ENCODE measurements at regions not wholly inside any gene's neighbourhood (a gene's known extent, or its start where the extent isn't known, plus 50 kb on each side); places are given as distances from the start of the nearest gene placed in this dataset.

- intact Hi-C loops (cut with DNase I) = no loop called here
- no peaks in the 10 kb centered on the region for H3K27me3 ChIP-seq
- H3K4me3 ChIP-seq = no peak overlapping the region
- TF ChIP-seq POLR2A (IDR thresholded peaks at IDR 0.05) = no peak
- TF ChIP-seq, protein P1, sequence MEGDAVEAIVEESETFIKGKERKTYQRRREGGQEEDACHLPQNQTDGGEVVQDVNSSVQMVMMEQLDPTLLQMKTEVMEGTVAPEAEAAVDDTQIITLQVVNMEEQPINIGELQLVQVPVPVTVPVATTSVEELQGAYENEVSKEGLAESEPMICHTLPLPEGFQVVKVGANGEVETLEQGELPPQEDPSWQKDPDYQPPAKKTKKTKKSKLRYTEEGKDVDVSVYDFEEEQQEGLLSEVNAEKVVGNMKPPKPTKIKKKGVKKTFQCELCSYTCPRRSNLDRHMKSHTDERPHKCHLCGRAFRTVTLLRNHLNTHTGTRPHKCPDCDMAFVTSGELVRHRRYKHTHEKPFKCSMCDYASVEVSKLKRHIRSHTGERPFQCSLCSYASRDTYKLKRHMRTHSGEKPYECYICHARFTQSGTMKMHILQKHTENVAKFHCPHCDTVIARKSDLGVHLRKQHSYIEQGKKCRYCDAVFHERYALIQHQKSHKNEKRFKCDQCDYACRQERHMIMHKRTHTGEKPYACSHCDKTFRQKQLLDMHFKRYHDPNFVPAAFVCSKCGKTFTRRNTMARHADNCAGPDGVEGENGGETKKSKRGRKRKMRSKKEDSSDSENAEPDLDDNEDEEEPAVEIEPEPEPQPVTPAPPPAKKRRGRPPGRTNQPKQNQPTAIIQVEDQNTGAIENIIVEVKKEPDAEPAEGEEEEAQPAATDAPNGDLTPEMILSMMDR (IDR thresholded peaks at IDR 0.05) = no peak
- no peaks in the 10 kb centered on the region for H3K36me3 ChIP-seq (replicated peaks in 1 of 2)
- no peaks in the 10 kb centered on the region for H3K9me3 ChIP-seq (replicated peaks in 1 of 3)
- no peaks in the 10 kb centered on the region for H3K4me1 ChIP-seq (replicated peaks in 1 of 2)
- H3K27ac ChIP-seq = no peak overlapping the region
- DNase-seq = no peak
These were observed 115.8 kb downstream of the KLF5 start for GRCh38 chr13:73174521-73175010.

GRCh38 chr13:73173279-73173811 lies 114.5 kb downstream of the KLF5 start:
- no peaks in the 10 kb centered on the region for H3K9me3 ChIP-seq (replicated peaks in 1 of 3)
- intact Hi-C loops (cut with DNase I) = no loop called here

DNA sequence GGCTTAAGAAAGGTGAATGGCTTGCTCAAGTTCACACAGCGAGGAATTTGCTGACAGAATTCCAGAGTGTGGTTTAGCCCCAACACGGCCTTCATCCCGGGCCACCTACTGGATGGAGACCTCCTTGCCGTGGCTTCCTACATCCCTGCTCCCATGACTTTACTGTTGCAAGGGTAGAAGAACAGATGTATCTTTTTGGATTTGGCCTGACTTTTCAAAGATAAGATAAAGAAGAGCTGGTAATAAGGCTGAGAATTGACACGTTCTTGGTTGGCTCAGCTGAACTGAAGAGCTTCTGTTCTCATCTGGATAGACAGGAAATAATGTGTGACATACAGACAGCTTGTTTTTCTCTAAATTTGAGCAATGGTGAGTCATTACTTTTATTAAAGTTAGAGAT lies 113.1 kb downstream of the KLF5 start:
- no peaks in the 10 kb centered on the region for H3K36me3 ChIP-seq (replicated peaks in 1 of 2)
- no peaks in the 10 kb centered on the region for H3K9me3 ChIP-seq (replicated peaks in 1 of 3)
- no peak overlapping the region for H3K4me3 ChIP-seq
- no peak for TF ChIP-seq POLR2A (IDR thresholded peaks at IDR 0.05)
- TF ChIP-seq, protein P1 (IDR thresholded peaks at IDR 0.05) = no peak
- no peak for DNase-seq
- no peak overlapping the region for H3K27ac ChIP-seq
- intact Hi-C loops (cut with DNase I) = no loop called here
- no peaks in the 10 kb centered on the region for H3K27me3 ChIP-seq
- H3K4me1 ChIP-seq (replicated peaks in 1 of 2) = no peaks in the 10 kb centered on the region
- WGBS, 4 donors = 66 to 71% (median 70%) methylated on average over 5 of the region's 5 CpGs

More at GRCh38 chr13:73173279-73173811, 114.5 kb downstream of the KLF5 start:
- no peaks in the 10 kb centered on the region for H3K36me3 ChIP-seq (replicated peaks in 1 of 2)
- TF ChIP-seq, protein P1 (IDR thresholded peaks at IDR 0.05) = no peak
- no peak for TF ChIP-seq POLR2A (IDR thresholded peaks at IDR 0.05)
- H3K27me3 ChIP-seq = no peaks in the 10 kb centered on the region
- H3K4me1 ChIP-seq (replicated peaks in 1 of 2) = no peaks in the 10 kb centered on the region
- WGBS, 4 donors = 62 to 80% (median 69%) methylated on average over 3 of the region's 3 CpGs
- H3K27ac ChIP-seq = no peak overlapping the region
- DNase-seq = no peak
- H3K4me3 ChIP-seq = no peak overlapping the region

DNA sequence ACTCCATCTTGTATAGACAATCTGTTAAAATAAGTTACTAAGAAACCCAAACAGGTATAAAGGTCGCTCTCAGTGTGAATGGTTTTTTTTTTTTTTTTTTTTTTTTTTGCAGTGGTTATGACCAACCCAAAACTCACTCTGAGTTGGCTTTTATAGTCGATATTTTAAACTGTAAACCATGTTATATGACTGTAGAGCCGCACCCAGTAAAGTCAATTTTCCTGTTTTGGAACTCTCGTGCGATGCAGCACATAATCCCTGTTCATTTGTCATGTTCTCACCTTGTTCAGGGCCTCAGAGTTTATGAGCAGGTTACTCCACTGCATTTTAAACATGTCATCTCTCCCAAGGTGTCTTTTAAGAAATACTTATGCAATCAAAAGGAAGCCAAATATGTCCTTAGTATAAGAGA lies 112.5 kb downstream of the KLF5 start:
- no peak for DNase-seq
- Histone ChIP-seq H3K36me3 (replicated peaks in 1 of 2) (no peaks in the 10 kb centered on the region), H3K4me3 (no peak overlapping the region), H3K27ac (no peak overlapping the region), H3K4me1 (replicated peaks in 1 of 2) (no peaks in the 10 kb centered on the region), H3K27me3 (no peaks in the 10 kb centered on the region), H3K9me3 (replicated peaks in 1 of 3) (no peaks in the 10 kb centered on the region)
- TF ChIP-seq POLR2A (IDR thresholded peaks at IDR 0.05) = no peak
- TF ChIP-seq, protein P1 (IDR thresholded peaks at IDR 0.05) = no peak
- intact Hi-C loops (cut with DNase I) = no loop called here
- 83 to 92% (median 91%) methylated on average over 5 of the region's 5 CpGs for WGBS, 4 donors
